OCI-LY1 (cell line): ENCODE measurements at regions not wholly inside any gene's neighbourhood (a gene's known extent, or its start where the extent isn't known, plus 50 kb on each side); places are given as distances from the start of the nearest gene placed in this dataset.

Experiments used
- H2AFZ ChIP-seq: fragments of 200-600 bp; sonication (generic), shearing (Covaris generic); 2 replicates; pipeline ENCODE4 v1.6.0; 2014; ENCODE audit warnings: antibody characterized with exemption, mild to moderate bottlenecking, low read length
- H3F3A ChIP-seq: fragments of 200-600 bp; sonication (generic), shearing (Covaris generic); 2 replicates; pipeline ENCODE4 v1.6.0; 2014; ENCODE audit warnings: mild to moderate bottlenecking, antibody characterized with exemption, low read length, moderate library complexity; ENCODE audit not compliant: insufficient read depth
- H3K27ac ChIP-seq: fragments of 200-600 bp; sonication (generic); 2 replicates; pipeline ENCODE4 v1.5.1; 2014; ENCODE audit warnings: low read length, mixed run types, mild to moderate bottlenecking, low read depth; ENCODE audit not compliant: poor library complexity, severe bottlenecking
- H3K27me3 ChIP-seq: fragments of 200-600 bp; sonication (generic); 2 replicates; pipeline ENCODE4 v1.6.0; 2014; ENCODE audit warnings: antibody characterized with exemption, mild to moderate bottlenecking, low read length, moderate library complexity; ENCODE audit not compliant: insufficient read depth
- H3K36me3 ChIP-seq: fragments of 200-600 bp; sonication (generic); 2 replicates; pipeline ENCODE4 v1.6.1; 2014; ENCODE audit warnings: mild to moderate bottlenecking, antibody characterized with exemption, low read length, moderate library complexity, mixed read lengths; ENCODE audit not compliant: insufficient read depth
- H3K4me1 ChIP-seq: fragments of 200-600 bp; sonication (generic); 2 replicates; pipeline ENCODE4 v1.5.1; 2014; ENCODE audit warnings: mild to moderate bottlenecking, low read length, moderate library complexity; ENCODE audit not compliant: insufficient read depth, severe bottlenecking
- H3K4me2 ChIP-seq: fragments of 200-600 bp; sonication (generic), shearing (Covaris generic); 2 replicates; pipeline ENCODE4 v1.6.1; 2014; ENCODE audit warnings: low read length
- H3K4me3 ChIP-seq: fragments of 200-600 bp; sonication (generic); 2 replicates; pipeline ENCODE4 v1.5.1; 2014; ENCODE audit warnings: low read length, low read depth, mild to moderate bottlenecking, mixed read lengths; ENCODE audit not compliant: poor library complexity, severe bottlenecking
- H3K79me2 ChIP-seq: fragments of 200-600 bp; shearing (Covaris generic); 2 replicates; pipeline ENCODE4 v1.6.1; 2016; ENCODE audit warnings: mixed run types, low read length, mixed read lengths; ENCODE audit not compliant: insufficient read depth
- H3K9ac ChIP-seq: fragments of 200-600 bp; sonication (generic), shearing (Covaris generic); 2 replicates; pipeline ENCODE4 v1.6.1; 2014; ENCODE audit warnings: mild to moderate bottlenecking, low read length, mixed read lengths
- H3K9me2 ChIP-seq: fragments of 200-600 bp; sonication (generic), shearing (Covaris generic); 2 replicates; pipeline ENCODE4 v1.6.1; 2014; ENCODE audit warnings: low read depth, mild to moderate bottlenecking, low read length, mixed read lengths
- H3K9me3 ChIP-seq: fragments of 200-600 bp; shearing (Covaris generic); 2 replicates; pipeline ENCODE4 v1.6.1; 2014; ENCODE audit warnings: low read length, mixed read lengths
- H4K20me1 ChIP-seq: fragments of 200-600 bp; sonication (generic), shearing (Covaris generic); 2 replicates; pipeline ENCODE4 v1.6.0; 2016; ENCODE audit warnings: mild to moderate bottlenecking, low read length; ENCODE audit not compliant: insufficient read depth
- EZH2 ChIP-seq: fragments of 200-600 bp; sonication (generic), shearing (Covaris generic); IDR thresholded peaks from 2 replicates; pipeline ENCODE4 v1.8.0; 2017; ENCODE audit warnings: borderline replicate concordance, mixed run types, mild to moderate bottlenecking, antibody characterized with exemption, low read length, moderate library complexity, mixed read lengths
- TF ChIP-seq, protein P1 (sequence below): fragments of 200-600 bp; sonication (generic), shearing (Covaris generic); IDR thresholded peaks from 2 replicates; pipeline ENCODE4 v1.5.1; 2017; ENCODE audit warnings: mild to moderate bottlenecking, antibody characterized with exemption, low read length, moderate library complexity, mixed read lengths

DNA sequence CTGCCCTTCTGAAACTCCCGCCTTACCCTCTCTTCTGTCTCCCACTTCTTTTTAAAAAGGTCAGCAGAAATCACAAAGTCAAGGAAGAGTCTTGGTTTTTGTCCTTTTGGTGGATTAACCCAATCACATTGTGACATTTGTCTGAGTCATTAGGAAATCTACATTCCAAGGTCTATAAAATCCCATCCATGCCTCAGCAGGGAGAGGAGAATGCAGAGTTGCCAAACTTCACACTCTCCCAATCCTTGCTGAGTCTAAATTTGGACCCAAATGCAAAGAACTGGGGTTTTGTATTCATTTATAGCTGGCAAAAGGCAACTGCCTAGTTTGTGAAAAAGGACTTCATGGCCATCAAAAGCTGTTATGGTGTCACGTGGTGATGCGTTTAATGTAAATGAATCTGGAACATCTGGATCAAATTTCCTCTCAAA is 67.9 kb downstream of the TMEM30B start:
- H3K9me3 ChIP-seq = no peaks in the 10 kb centered on the region
- H3K9ac ChIP-seq = no peak overlapping the region
- no peak overlapping the region for H3K27ac ChIP-seq
- no peak for TF ChIP-seq EZH2
- TF ChIP-seq, protein P1, sequence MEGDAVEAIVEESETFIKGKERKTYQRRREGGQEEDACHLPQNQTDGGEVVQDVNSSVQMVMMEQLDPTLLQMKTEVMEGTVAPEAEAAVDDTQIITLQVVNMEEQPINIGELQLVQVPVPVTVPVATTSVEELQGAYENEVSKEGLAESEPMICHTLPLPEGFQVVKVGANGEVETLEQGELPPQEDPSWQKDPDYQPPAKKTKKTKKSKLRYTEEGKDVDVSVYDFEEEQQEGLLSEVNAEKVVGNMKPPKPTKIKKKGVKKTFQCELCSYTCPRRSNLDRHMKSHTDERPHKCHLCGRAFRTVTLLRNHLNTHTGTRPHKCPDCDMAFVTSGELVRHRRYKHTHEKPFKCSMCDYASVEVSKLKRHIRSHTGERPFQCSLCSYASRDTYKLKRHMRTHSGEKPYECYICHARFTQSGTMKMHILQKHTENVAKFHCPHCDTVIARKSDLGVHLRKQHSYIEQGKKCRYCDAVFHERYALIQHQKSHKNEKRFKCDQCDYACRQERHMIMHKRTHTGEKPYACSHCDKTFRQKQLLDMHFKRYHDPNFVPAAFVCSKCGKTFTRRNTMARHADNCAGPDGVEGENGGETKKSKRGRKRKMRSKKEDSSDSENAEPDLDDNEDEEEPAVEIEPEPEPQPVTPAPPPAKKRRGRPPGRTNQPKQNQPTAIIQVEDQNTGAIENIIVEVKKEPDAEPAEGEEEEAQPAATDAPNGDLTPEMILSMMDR = no peak
- no peaks in the 10 kb centered on the region for H4K20me1 ChIP-seq
- H3F3A ChIP-seq = no peaks in the 10 kb centered on the region
- no peak overlapping the region for H3K4me3 ChIP-seq
- H3K4me1 ChIP-seq = peaks cover 7% of the 10 kb centered on the region
- H3K4me2 ChIP-seq = no peak overlapping the region
- no peaks in the 10 kb centered on the region for H3K9me2 ChIP-seq
- H3K27me3 ChIP-seq = no peaks in the 10 kb centered on the region
- H3K79me2 ChIP-seq = no peaks in the 10 kb centered on the region
- H3K36me3 ChIP-seq = no peaks in the 10 kb centered on the region
- no peak overlapping the region for H2AFZ ChIP-seq

DNA sequence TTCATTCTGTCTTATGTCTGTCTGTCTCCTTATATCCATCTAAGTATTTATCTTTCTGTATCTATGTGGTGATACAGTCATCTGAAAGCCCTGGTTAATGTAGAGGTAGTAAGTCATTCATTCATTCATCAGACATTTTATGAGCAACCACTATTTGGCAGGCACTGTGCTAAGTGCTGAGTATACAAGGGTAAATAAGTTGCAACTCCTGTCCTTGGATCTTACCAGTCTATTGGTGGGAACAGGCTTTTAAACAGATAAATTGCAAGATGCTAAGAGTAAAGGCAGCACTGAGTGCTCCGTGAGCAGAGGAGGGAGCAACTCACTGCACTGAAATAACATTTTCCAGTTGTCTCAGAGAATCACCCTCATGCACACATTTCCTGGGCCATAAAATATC is 68.6 kb downstream of the TMEM30B start:
- Histone ChIP-seq H3K9me2 (no peaks in the 10 kb centered on the region), H3K27ac (no peak overlapping the region), H3F3A (no peaks in the 10 kb centered on the region), H2AFZ (no peak overlapping the region), H3K9ac (no peak overlapping the region), H3K9me3 (no peaks in the 10 kb centered on the region), H4K20me1 (no peaks in the 10 kb centered on the region), H3K79me2 (no peaks in the 10 kb centered on the region), H3K4me2 (no peak overlapping the region), H3K4me3 (no peak overlapping the region), H3K4me1 (peaks cover 7% of the 10 kb centered on the region), H3K27me3 (no peaks in the 10 kb centered on the region), H3K36me3 (no peaks in the 10 kb centered on the region)
- TF ChIP-seq, protein P1 = no peak
- no peak for TF ChIP-seq EZH2

DNA sequence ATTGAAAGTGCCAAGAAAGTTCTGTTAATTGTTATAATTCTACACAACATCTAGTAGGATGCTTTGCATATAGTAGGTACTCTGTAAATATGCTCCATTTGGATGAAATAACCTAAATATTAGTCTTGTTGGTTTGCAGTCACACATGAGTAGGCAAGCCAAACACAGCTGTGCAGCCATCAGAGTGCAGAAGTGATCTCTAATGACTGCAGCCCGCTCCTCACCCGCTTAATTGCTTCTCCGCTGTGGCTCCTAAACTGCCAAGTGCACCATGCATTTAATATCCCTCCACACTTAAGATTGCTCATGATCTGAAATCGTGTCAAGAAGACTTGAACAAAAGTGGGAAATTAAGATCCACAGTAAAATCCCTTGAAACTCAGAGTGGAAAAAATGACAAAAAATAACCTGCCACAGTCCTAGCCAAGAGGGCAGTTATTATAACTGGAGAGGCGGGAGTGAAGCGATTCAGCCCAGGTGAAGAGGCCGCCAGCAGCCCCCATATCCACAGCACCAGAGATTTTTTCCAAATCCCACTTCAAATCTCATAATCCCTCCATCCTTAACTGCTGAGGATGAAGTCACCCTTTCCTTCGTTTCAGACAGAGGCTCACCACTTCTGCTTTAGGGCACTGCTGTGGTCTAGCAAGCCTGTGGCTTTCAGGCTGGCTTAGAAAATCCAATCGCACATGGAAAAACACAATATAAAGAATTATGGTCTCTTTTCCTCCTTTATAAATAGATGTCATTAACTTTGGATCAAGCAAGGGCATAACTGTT is 69.5 kb downstream of the TMEM30B start:
- TF ChIP-seq, protein P1 = no peak
- no peak for TF ChIP-seq EZH2

More for the DNA sequence above, 69.5 kb downstream of the TMEM30B start:
- no peaks in the 10 kb centered on the region for H3K9me3 ChIP-seq
- peaks cover 7% of the 10 kb centered on the region for H3K4me1 ChIP-seq
- H3K4me3 ChIP-seq = no peak overlapping the region
- H4K20me1 ChIP-seq = no peaks in the 10 kb centered on the region
- H3K9me2 ChIP-seq = no peaks in the 10 kb centered on the region
- no peak overlapping the region for H3K9ac ChIP-seq
- H3K36me3 ChIP-seq = no peaks in the 10 kb centered on the region
- H3K27ac ChIP-seq = no peak overlapping the region
- no peak overlapping the region for H3K4me2 ChIP-seq
- H3K79me2 ChIP-seq = no peaks in the 10 kb centered on the region
- no peaks in the 10 kb centered on the region for H3F3A ChIP-seq
- H2AFZ ChIP-seq = no peak overlapping the region
- H3K27me3 ChIP-seq = no peaks in the 10 kb centered on the region
